ENCODE measurements at regions not wholly inside any gene's neighbourhood (a gene's known extent, or its start where the extent isn't known, plus 50 kb on each side); places are given as distances from the start of the nearest gene placed in this dataset.

GRCh38 chr3:25957026-25957425 is 167.1 kb downstream of the OXSM start:
- DNase-seq (no peak), ATAC-seq (ENCODE audit: insufficient read depth, low FRiP score) (no peak)
- Histone ChIP-seq H3K36me3 (ENCODE audit: control insufficient read depth in 4 of 4, insufficient read depth in 4 of 4, low read length in 4 of 4) (no peaks in the 10 kb centered on the region), H3K27ac (ENCODE audit: low read depth in 1 of 2, low read length in 1 of 2) (no peak overlapping the region), H3K4me1 (ENCODE audit: control insufficient read depth in 5 of 5, insufficient read depth in 5 of 5, low read length in 5 of 5) (peaks cover 0 to 3% (median 0%) of the 10 kb centered on the region in 5 donors), H3K9me3 (ENCODE audit: control insufficient read depth in 4 of 4, insufficient read depth in 3 of 4, low read length in 3 of 4) (no peaks in the 10 kb centered on the region), H3K4me3 (no peak overlapping the region), H3K9ac (ENCODE audit: insufficient read depth in 1 of 2, low read length in 2 of 2) (no peak overlapping the region), H3K27me3 (ENCODE audit: control insufficient read depth in 3 of 3, insufficient read depth in 3 of 3, low read length in 2 of 3) (no peaks in the 10 kb centered on the region)
- no peak for TF ChIP-seq CTCF (IDR thresholded peaks at IDR 0.05; ENCODE audit: control extremely low read depth, extremely low read depth)

GRCh38 chr3:25960776-25961175 is 170.9 kb downstream of the OXSM start:
- ATAC-seq (ENCODE audit: insufficient read depth, low FRiP score) (no peak), DNase-seq (no peak)
- no peak overlapping the region for H3K9ac ChIP-seq (ENCODE audit: insufficient read depth in 1 of 2, low read length in 2 of 2)
- peaks cover 0 to 10% (median 0%) of the 10 kb centered on the region in 5 donors for H3K4me1 ChIP-seq (ENCODE audit: control insufficient read depth in 5 of 5, insufficient read depth in 5 of 5, low read length in 5 of 5)
- H3K4me3 ChIP-seq: no peak overlapping the region
- H3K27me3 ChIP-seq (ENCODE audit: control insufficient read depth in 3 of 3, insufficient read depth in 3 of 3, low read length in 2 of 3): no peaks in the 10 kb centered on the region
- H3K36me3 ChIP-seq (ENCODE audit: control insufficient read depth in 4 of 4, insufficient read depth in 4 of 4, low read length in 4 of 4): no peaks in the 10 kb centered on the region
- 92 to 97% methylated on average over 1 of the region's 1 CpG for WGBS, 2 donors
- H3K27ac ChIP-seq (ENCODE audit: low read depth in 1 of 2, low read length in 1 of 2): no peak overlapping the region
- H3K9me3 ChIP-seq (ENCODE audit: control insufficient read depth in 4 of 4, insufficient read depth in 3 of 4, low read length in 3 of 4): peaks cover 0 to 2% (median 0%) of the 10 kb centered on the region in 4 donors
- no peak for TF ChIP-seq CTCF (IDR thresholded peaks at IDR 0.05; ENCODE audit: control extremely low read depth, extremely low read depth)

GRCh38 chr3:25962255-25962654 is 172.4 kb downstream of the OXSM start:
- no peaks in the 10 kb centered on the region for H3K27me3 ChIP-seq (ENCODE audit: control insufficient read depth in 3 of 3, insufficient read depth in 3 of 3, low read length in 2 of 3)
- H3K4me1 ChIP-seq (ENCODE audit: control insufficient read depth in 5 of 5, insufficient read depth in 5 of 5, low read length in 5 of 5): peaks cover 0 to 10% (median 0%) of the 10 kb centered on the region in 5 donors
- TF ChIP-seq CTCF (IDR thresholded peaks at IDR 0.05; ENCODE audit: control extremely low read depth, extremely low read depth): no peak
- 76 to 77% methylated on average over 4 of the region's 4 CpGs for WGBS, 2 donors
- no peak overlapping the region for H3K27ac ChIP-seq (ENCODE audit: low read depth in 1 of 2, low read length in 1 of 2)
- DNase-seq (no peak), ATAC-seq (ENCODE audit: insufficient read depth, low FRiP score) (no peak)
- H3K36me3 ChIP-seq (ENCODE audit: control insufficient read depth in 4 of 4, insufficient read depth in 4 of 4, low read length in 4 of 4): no peaks in the 10 kb centered on the region
- H3K9ac ChIP-seq (ENCODE audit: insufficient read depth in 1 of 2, low read length in 2 of 2): no peak overlapping the region
- peaks cover 0 to 2% (median 0%) of the 10 kb centered on the region in 4 donors for H3K9me3 ChIP-seq (ENCODE audit: control insufficient read depth in 4 of 4, insufficient read depth in 3 of 4, low read length in 3 of 4)
- H3K4me3 ChIP-seq: no peak overlapping the region

GRCh38 chr3:25964141-25964540 is 174.3 kb downstream of the OXSM start:
- Histone ChIP-seq H3K4me1 (ENCODE audit: control insufficient read depth in 5 of 5, insufficient read depth in 5 of 5, low read length in 5 of 5) (peaks cover 0 to 10% (median 0%) of the 10 kb centered on the region in 5 donors), H3K27me3 (ENCODE audit: control insufficient read depth in 3 of 3, insufficient read depth in 3 of 3, low read length in 2 of 3) (no peaks in the 10 kb centered on the region), H3K4me3 (no peak overlapping the region), H3K36me3 (ENCODE audit: control insufficient read depth in 4 of 4, insufficient read depth in 4 of 4, low read length in 4 of 4) (no peaks in the 10 kb centered on the region), H3K9me3 (ENCODE audit: control insufficient read depth in 4 of 4, insufficient read depth in 3 of 4, low read length in 3 of 4) (peaks cover 0 to 2% (median 0%) of the 10 kb centered on the region in 4 donors), H3K27ac (ENCODE audit: low read depth in 1 of 2, low read length in 1 of 2) (no peak overlapping the region), H3K9ac (ENCODE audit: insufficient read depth in 1 of 2, low read length in 2 of 2) (no peak overlapping the region)
- WGBS, 2 donors: 25 to 30% methylated on average over 2 of the region's 2 CpGs
- no peak for TF ChIP-seq CTCF (IDR thresholded peaks at IDR 0.05; ENCODE audit: control extremely low read depth, extremely low read depth)
- DNase-seq (peak in 2 of 3 donors; percentile 30 to 68), ATAC-seq (ENCODE audit: insufficient read depth, low FRiP score) (no peak)
